Hippocampal formation (tissue), 2 donors: ENCODE measurements at regions not wholly inside any gene's neighbourhood (a gene's known extent, or its start where the extent isn't known, plus 50 kb on each side); places are given as distances from the start of the nearest gene placed in this dataset.

Source experiments
- DNase-seq, 2 donors: peaks; one replicate each; lab custom pipeline; 2025; lab: John Stamatoyannopoulos, UW

- no peak for DNase-seq
These were observed 170.4 kb upstream of the FLRT2 start for GRCh38 chr14:85359505-85359904.

- no peak for DNase-seq
These were observed 166.6 kb upstream of the FLRT2 start for GRCh38 chr14:85363358-85363757.

- no peak for DNase-seq
These were observed 163.7 kb upstream of the FLRT2 start for GRCh38 chr14:85366226-85366625.

GRCh38 chr14:85380881-85381280, 149.1 kb upstream of the FLRT2 start:
- no peak for DNase-seq

- no peak for DNase-seq
These were observed 147.6 kb upstream of the FLRT2 start for GRCh38 chr14:85382341-85382740.

- DNase-seq: no peak
These were observed 142.8 kb upstream of the FLRT2 start for GRCh38 chr14:85387181-85387580.

- no peak for DNase-seq
These were observed 139.7 kb upstream of the FLRT2 start for GRCh38 chr14:85390236-85390635.

- DNase-seq: no peak
These were observed 138.5 kb upstream of the FLRT2 start for GRCh38 chr14:85391455-85391854.

- DNase-seq: no peak
These were observed 138.1 kb upstream of the FLRT2 start for GRCh38 chr14:85391892-85392291.

- no peak for DNase-seq
These were observed 130.8 kb upstream of the FLRT2 start for GRCh38 chr14:85399186-85399585.

GRCh38 chr14:85400678-85401077, 129.3 kb upstream of the FLRT2 start:
- no peak for DNase-seq

- DNase-seq: no peak
These were observed 128.6 kb upstream of the FLRT2 start for GRCh38 chr14:85401384-85401783.

- DNase-seq: no peak
These were observed 127.3 kb upstream of the FLRT2 start for GRCh38 chr14:85402569-85403162.

- no peak for DNase-seq
These were observed 120.3 kb upstream of the FLRT2 start for GRCh38 chr14:85409481-85410210.

GRCh38 chr14:85412756-85413155, 117.2 kb upstream of the FLRT2 start:
- no peak for DNase-seq

GRCh38 chr14:85413836-85414526, 116.0 kb upstream of the FLRT2 start:
- no peak for DNase-seq

GRCh38 chr14:85415015-85415712, 114.8 kb upstream of the FLRT2 start:
- DNase-seq: no peak

- no peak for DNase-seq
These were observed 113.2 kb upstream of the FLRT2 start for GRCh38 chr14:85416771-85417170.

GRCh38 chr14:85417396-85417795, 112.5 kb upstream of the FLRT2 start:
- no peak for DNase-seq

GRCh38 chr14:85418721-85419120, 111.2 kb upstream of the FLRT2 start:
- no peak for DNase-seq

- no peak for DNase-seq
These were observed 109.7 kb upstream of the FLRT2 start for GRCh38 chr14:85420278-85420677.

- no peak for DNase-seq
These were observed 109.2 kb upstream of the FLRT2 start for GRCh38 chr14:85420707-85421106.
